HepG2 (cell line): ENCODE measurements at regions not wholly inside any gene's neighbourhood (a gene's known extent, or its start where the extent isn't known, plus 50 kb on each side); places are given as distances from the start of the nearest gene placed in this dataset.

Experiments used
- ATAC-seq: fragments of 200-7000 bp; cut with Tn5 transposase; 3 replicates; pipeline ENCODE4 v1.9.1; 2020; ENCODE audit warnings: mild to moderate bottlenecking, moderate library complexity
- BruUV-seq: library from RNA; stranded (reverse); fragments of 400-500 nt; replicated peaks from 2 replicates; lab custom pipeline; 2021; lab: Mats Ljungman, UMichigan
- CTCF ChIA-PET: fragments of 300-600 bp; formaldehyde crosslinking; extraction: SDS; loops from one replicate; lab custom pipeline; 2021; ENCODE audit warnings: low total read pairs, inconsistent platforms, low intra/inter-chr PET ratio; lab: Yijun Ruan, JAX
- POLR2A ChIA-PET: fragments of 350-600 bp; sonication (Branson Sonifier 250); formaldehyde crosslinking; loops from one replicate; lab custom pipeline; 2020; ENCODE audit warnings: antibody characterized with exemption, inconsistent platforms; lab: Yijun Ruan, JAX
- DNase-seq: peaks from one replicate; pipeline ENCODE4 v3.0.0-alpha.2; 2015; ENCODE audit warnings: low spot score
- FAIRE-seq: peaks from 3 replicates; lab custom pipeline; 2011; peaks lifted over from hg19 to GRCh38; lab: Jason Lieb, UNC
- H2AFZ ChIP-seq: one replicate; pipeline ENCODE4 v1.6.1; 2011; ENCODE audit warnings: low read length, inconsistent platforms
- H3K27ac ChIP-seq: fragments of 300-600 bp; 3 replicates; pipeline ENCODE4 v1.8.0; 2011; ENCODE audit warnings: mixed run types, mild to moderate bottlenecking, mixed read lengths, low read length, inconsistent platforms; ENCODE audit not compliant: insufficient read depth; ENCODE audit errors: extremely low read length
- H3K27me3 ChIP-seq, 2 experiments: fragments of 200-600 bp in 1 of 2; 2 replicates in 1 of 2; 3 replicates in 1 of 2; pipeline versions ENCODE4 v1.6.0 to v1.8.0; 2011; ENCODE audit warnings: low read length in 2 of 2, mild to moderate bottlenecking in 2 of 2, moderate library complexity in 2 of 2, inconsistent platforms in 1 of 2; ENCODE audit not compliant: insufficient read depth in 2 of 2, control insufficient read depth in 1 of 2
- H3K36me3 ChIP-seq, 2 experiments: fragments of 200-600 bp in 1 of 2; replicated peaks in 1 of 2; 2 replicates in 1 of 2; 3 replicates in 1 of 2; pipeline versions ENCODE4 v1.5.1 to v1.8.0; 2011; ENCODE audit warnings: low read length in 2 of 2, inconsistent platforms in 1 of 2; ENCODE audit not compliant: insufficient read depth in 2 of 2, control insufficient read depth in 1 of 2
- H3K4me1 ChIP-seq: 2 replicates; pipeline ENCODE4 v1.5.1; 2012; ENCODE audit warnings: low read length, inconsistent platforms; ENCODE audit not compliant: insufficient read depth
- H3K4me2 ChIP-seq: 2 replicates; pipeline ENCODE4 v1.6.0; 2011; ENCODE audit warnings: low read depth, low read length, inconsistent platforms
- H3K4me3 ChIP-seq, 3 experiments: fragments of 200-600 bp in 1 of 3; sonication (generic), shearing (Covaris generic) in 1 of 3; replicated peaks in 1 of 3; 2 replicates each; pipeline ENCODE4 v1.5.1; 2011 to 2016; ENCODE audit warnings: low read length in 3 of 3, inconsistent platforms in 2 of 3, low read depth in 2 of 3, mild to moderate bottlenecking in 2 of 3, control low read depth in 1 of 3, mixed read lengths in 1 of 3; ENCODE audit not compliant: insufficient read depth in 1 of 3
- H3K79me2 ChIP-seq: one replicate; pipeline ENCODE4 v1.6.1; 2011; ENCODE audit warnings: low read length, inconsistent platforms; ENCODE audit not compliant: insufficient read depth
- H3K9ac ChIP-seq: 2 replicates; pipeline ENCODE4 v1.6.0; 2011; ENCODE audit warnings: mild to moderate bottlenecking, low read depth, low read length, inconsistent platforms; ENCODE audit not compliant: insufficient read depth
- H3K9me3 ChIP-seq: 2 replicates; pipeline ENCODE4 v1.5.1; 2012; ENCODE audit warnings: mild to moderate bottlenecking, low read length
- H4K20me1 ChIP-seq: 2 replicates; pipeline ENCODE4 v1.6.0; 2011; ENCODE audit warnings: inconsistent platforms, mild to moderate bottlenecking, low read length, moderate library complexity; ENCODE audit not compliant: insufficient read depth
- CEBPB ChIP-seq: IDR thresholded peaks from 2 replicates; pipeline ENCODE4 v1.6.1; 2011; ENCODE audit warnings: low read depth, low read length, improper control_type of control experiment, borderline replicate concordance
- CEBPG ChIP-seq: IDR thresholded peaks from 2 replicates; pipeline ENCODE4 v1.6.1; 2016
- CHD4 ChIP-seq: fragments of 200-600 bp; sonication (generic); IDR thresholded peaks from 2 replicates; pipeline ENCODE4 v1.7.0; 2017; ENCODE audit warnings: mild to moderate bottlenecking, low read length, borderline replicate concordance
- DMAP1 ChIP-seq: IDR thresholded peaks from 2 replicates; pipeline ENCODE4 v1.6.1; 2016
- ERF ChIP-seq: IDR thresholded peaks from 2 replicates; pipeline ENCODE4 v1.6.1; 2018; ENCODE audit warnings: missing biosample characterization, missing genetic modification reagents
- FLYWCH1 ChIP-seq: sonication (generic); formaldehyde crosslinking; IDR thresholded peaks from 2 replicates; pipeline ENCODE4 v1.8.1; 2023; ENCODE audit warnings: mild to moderate bottlenecking, missing genetic modification reagents
- NFE2L1 ChIP-seq: sonication (generic); formaldehyde crosslinking; IDR thresholded peaks from 2 replicates; pipeline ENCODE4 v1.4.0; 2020; ENCODE audit warnings: missing genetic modification reagents, mild to moderate bottlenecking, borderline replicate concordance
- NFYB ChIP-seq: sonication (generic); formaldehyde crosslinking; IDR thresholded peaks from 2 replicates; pipeline ENCODE4 v1.4.0; 2020; ENCODE audit warnings: missing genetic modification reagents
- PAF1 ChIP-seq: IDR thresholded peaks from 2 replicates; pipeline ENCODE4 v1.6.1; 2016; ENCODE audit warnings: missing genetic modification reagents, missing compliant biosample characterization
- PHF21A ChIP-seq: sonication (generic); formaldehyde crosslinking; IDR thresholded peaks from 2 replicates; pipeline ENCODE4 v1.5.0; 2020; ENCODE audit warnings: mild to moderate bottlenecking, missing genetic modification reagents
- ZFP90 ChIP-seq: sonication (generic); formaldehyde crosslinking; IDR thresholded peaks from 2 replicates; pipeline ENCODE4 v1.8.0; 2022; ENCODE audit warnings: missing genetic modification reagents, mild to moderate bottlenecking, inconsistent platforms, borderline replicate concordance
- ZNF10 ChIP-seq: sonication (generic); formaldehyde crosslinking; IDR thresholded peaks from 2 replicates; pipeline ENCODE4 v1.4.0; 2020; ENCODE audit warnings: mild to moderate bottlenecking, low read depth, missing genetic modification reagents, borderline replicate concordance
- ZNF101 ChIP-seq: sonication (generic); formaldehyde crosslinking; IDR thresholded peaks from 2 replicates; pipeline ENCODE4 v1.4.0; 2020; ENCODE audit warnings: mild to moderate bottlenecking, low read depth, missing genetic modification reagents, borderline replicate concordance
- ZNF121 ChIP-seq: sonication (generic); formaldehyde crosslinking; IDR thresholded peaks from 2 replicates; pipeline ENCODE4 v1.5.0; 2020; ENCODE audit warnings: mild to moderate bottlenecking, missing genetic modification reagents
- ZNF180 ChIP-seq: sonication (generic); formaldehyde crosslinking; IDR thresholded peaks from 2 replicates; pipeline ENCODE4 v1.4.0; 2020; ENCODE audit warnings: low read depth, missing genetic modification reagents, borderline replicate concordance
- ZNF619 ChIP-seq: sonication (generic); formaldehyde crosslinking; IDR thresholded peaks from 2 replicates; pipeline ENCODE4 v1.4.0; 2020; ENCODE audit warnings: mild to moderate bottlenecking, missing genetic modification reagents
- ZNF772 ChIP-seq: sonication (generic); formaldehyde crosslinking; IDR thresholded peaks from 2 replicates; pipeline ENCODE4 v1.5.0; 2020; ENCODE audit warnings: mild to moderate bottlenecking, missing genetic modification reagents
- WGBS: methylation state at CpG from one replicate; pipeline ENCODE4 v1.1.6; 2017; ENCODE audit warnings: low lambda C conversion rate; 5-methylcytosine and 5-hydroxymethylcytosine counted together
- in situ Hi-C: cut with HindIII; loops from 2 replicates; pipeline ENCODE4 v1.10.0; 2017; ENCODE audit warnings: low pct_unique_long_range_greater_than_20kb; ENCODE audit not compliant: extremely low pct_ligation_motif_present
- intact Hi-C: fragments of 100-400 bp; cut with micrococcal nuclease; formaldehyde crosslinking; loops from one replicate; pipeline ENCODE4 v1.10.0; 2022; ENCODE audit not compliant: unreplicated experiment
- TF ChIP-seq, protein P1 (sequence below): sonication (generic); formaldehyde crosslinking; IDR thresholded peaks from 2 replicates; pipeline ENCODE4 v1.8.0; 2022; ENCODE audit warnings: mild to moderate bottlenecking, missing genetic modification reagents

DNA sequence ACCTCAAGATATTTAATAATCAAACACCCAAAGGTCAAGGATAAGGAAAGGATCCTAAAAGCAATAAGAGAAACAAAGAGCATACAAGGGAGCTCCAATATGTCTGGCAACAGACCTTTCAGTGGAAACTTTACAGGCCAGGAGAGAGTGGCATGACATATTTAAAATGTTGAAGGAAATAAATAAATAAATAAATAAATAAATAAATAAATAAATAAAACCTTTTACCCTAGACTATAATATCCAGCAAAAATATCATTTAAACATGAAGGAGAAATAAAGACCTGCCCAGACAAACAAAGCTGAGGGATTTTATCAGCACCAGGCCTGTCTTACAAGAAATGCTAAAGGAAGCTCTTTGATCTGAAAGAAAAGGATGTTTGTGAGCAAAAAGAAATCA, 367.8 kb upstream of the PBX1 start:
- BruUV-seq, result no TSS peak
- H3K4me1 ChIP-seq, result no peaks in the 10 kb centered on the region
- no peak for DNase-seq
- ChIA-PET POLR2A (no interaction called here), CTCF (no interaction called here)
- no peak overlapping the region for H3K9ac ChIP-seq
- no peak for FAIRE-seq
- no peak overlapping the region for H3K4me3 ChIP-seq
- intact Hi-C loops, result no loop called here
- no peak for ATAC-seq
- no peak for TF ChIP-seq ZNF180 (CRISPR knock-in tag)
- no peaks in the 10 kb centered on the region for H3K36me3 ChIP-seq
- no peaks in the 10 kb centered on the region for H3K27me3 ChIP-seq
- no peaks in the 10 kb centered on the region for H3K79me2 ChIP-seq
- H3K27ac ChIP-seq, result no peak overlapping the region
- H3K9me3 ChIP-seq, result peaks cover 98% of the 10 kb centered on the region
- no peaks in the 10 kb centered on the region for H4K20me1 ChIP-seq
- in situ Hi-C loops, result no loop called here
- no peak overlapping the region for H2AFZ ChIP-seq
- no peak overlapping the region for H3K4me2 ChIP-seq

DNA sequence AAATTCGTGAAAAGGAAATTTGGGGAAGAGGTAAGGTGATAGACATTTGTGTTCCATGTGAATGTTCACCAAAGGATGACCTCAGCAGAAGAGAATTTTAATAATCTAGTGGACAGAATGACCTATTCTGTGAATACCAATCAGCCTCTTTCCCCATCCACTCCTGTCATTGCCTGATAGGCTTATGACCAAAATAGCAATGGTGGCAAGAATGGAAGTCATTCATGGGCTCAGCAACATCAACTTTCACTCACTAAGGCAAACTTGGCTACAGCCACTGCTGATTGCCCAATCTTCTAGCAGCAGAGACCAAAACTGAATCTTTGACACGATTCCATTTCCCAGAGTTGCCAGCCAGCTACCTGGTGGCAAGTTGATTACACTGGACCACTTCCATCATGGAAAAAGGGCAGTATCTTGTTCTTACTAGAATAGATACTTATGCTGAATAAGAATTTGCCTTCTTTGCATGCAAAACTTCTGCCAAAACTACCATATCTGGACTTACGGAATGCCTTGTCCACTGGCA, 348.7 kb upstream of the PBX1 start:
- Histone ChIP-seq H3K27ac (no peak overlapping the region), H4K20me1 (no peaks in the 10 kb centered on the region), H3K36me3 (no peaks in the 10 kb centered on the region), H3K4me3 (no peak overlapping the region), H3K79me2 (no peaks in the 10 kb centered on the region), H3K27me3 (no peaks in the 10 kb centered on the region), H3K4me2 (no peak overlapping the region), H3K4me1 (no peaks in the 10 kb centered on the region), H3K9ac (no peak overlapping the region), H3K9me3 (peaks cover 68% of the 10 kb centered on the region), H2AFZ (no peak overlapping the region)
- in situ Hi-C loops, result no loop called here
- no peak for ATAC-seq
- WGBS, result 27% methylated on average over 3 of the region's 3 CpGs
- POLR2A ChIA-PET, result no interaction called here
- DNase-seq, result no peak
- FAIRE-seq, result no peak
- BruUV-seq, result no TSS peak
- TF ChIP-seq ZNF619 (CRISPR knock-in tag), result no peak
- TF ChIP-seq ZNF101, result no peak
- no peak for TF ChIP-seq ZNF121 (CRISPR knock-in tag)
- no peak for TF ChIP-seq ZFP90 (CRISPR knock-in tag)
- TF ChIP-seq CEBPG (CRISPR knock-in tag), result no peak
- TF ChIP-seq PHF21A (CRISPR knock-in tag), result no peak
- TF ChIP-seq PAF1, result no peak
- no peak for TF ChIP-seq CHD4
- TF ChIP-seq DMAP1 (CRISPR knock-in tag), result no peak
- TF ChIP-seq ZNF10, result no peak
- no peak for TF ChIP-seq CEBPB
- TF ChIP-seq FLYWCH1, result no peak
- no peak for TF ChIP-seq ZNF772 (CRISPR knock-in tag)
- TF ChIP-seq NFE2L1 (CRISPR knock-in tag), result no peak
- no peak for TF ChIP-seq ERF (CRISPR knock-in tag)
- no peak for TF ChIP-seq NFYB
- TF ChIP-seq, protein P1, sequence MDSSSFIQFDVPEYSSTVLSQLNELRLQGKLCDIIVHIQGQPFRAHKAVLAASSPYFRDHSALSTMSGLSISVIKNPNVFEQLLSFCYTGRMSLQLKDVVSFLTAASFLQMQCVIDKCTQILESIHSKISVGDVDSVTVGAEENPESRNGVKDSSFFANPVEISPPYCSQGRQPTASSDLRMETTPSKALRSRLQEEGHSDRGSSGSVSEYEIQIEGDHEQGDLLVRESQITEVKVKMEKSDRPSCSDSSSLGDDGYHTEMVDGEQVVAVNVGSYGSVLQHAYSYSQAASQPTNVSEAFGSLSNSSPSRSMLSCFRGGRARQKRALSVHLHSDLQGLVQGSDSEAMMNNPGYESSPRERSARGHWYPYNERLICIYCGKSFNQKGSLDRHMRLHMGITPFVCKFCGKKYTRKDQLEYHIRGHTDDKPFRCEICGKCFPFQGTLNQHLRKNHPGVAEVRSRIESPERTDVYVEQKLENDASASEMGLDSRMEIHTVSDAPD (CRISPR knock-in tag), result no peak
- CTCF ChIA-PET, result no interaction called here
- intact Hi-C loops, result no loop called here
